ENCODE measurements at regions not wholly inside any gene's neighbourhood (a gene's known extent, or its start where the extent isn't known, plus 50 kb on each side); places are given as distances from the start of the nearest gene placed in this dataset.
"Not testable (repeated sequence)": the region's sequence is repeated elsewhere in the genome, so short reads cannot be mapped to it uniquely, and the experiment has no call there.

GRCh38 chr21:15477773-15478172 is 252.0 kb upstream of the USP25 start:
- TF ChIP-seq POLR2A (IDR thresholded peaks at IDR 0.05; ENCODE audit: low read depth, low read length); CEBPB (IDR thresholded peaks at IDR 0.05; ENCODE audit: low read depth, low read length); MXI1 (IDR thresholded peaks at IDR 0.05; ENCODE audit: borderline replicate concordance, low read depth, low read length); RAD21 (IDR thresholded peaks at IDR 0.05; ENCODE audit: low read length); SMC3 (IDR thresholded peaks at IDR 0.05; ENCODE audit: low read depth, low read length); FOS (IDR thresholded peaks at IDR 0.05; ENCODE audit: low read depth, low read length): not testable (repeated sequence)
- TF ChIP-seq, protein P1, sequence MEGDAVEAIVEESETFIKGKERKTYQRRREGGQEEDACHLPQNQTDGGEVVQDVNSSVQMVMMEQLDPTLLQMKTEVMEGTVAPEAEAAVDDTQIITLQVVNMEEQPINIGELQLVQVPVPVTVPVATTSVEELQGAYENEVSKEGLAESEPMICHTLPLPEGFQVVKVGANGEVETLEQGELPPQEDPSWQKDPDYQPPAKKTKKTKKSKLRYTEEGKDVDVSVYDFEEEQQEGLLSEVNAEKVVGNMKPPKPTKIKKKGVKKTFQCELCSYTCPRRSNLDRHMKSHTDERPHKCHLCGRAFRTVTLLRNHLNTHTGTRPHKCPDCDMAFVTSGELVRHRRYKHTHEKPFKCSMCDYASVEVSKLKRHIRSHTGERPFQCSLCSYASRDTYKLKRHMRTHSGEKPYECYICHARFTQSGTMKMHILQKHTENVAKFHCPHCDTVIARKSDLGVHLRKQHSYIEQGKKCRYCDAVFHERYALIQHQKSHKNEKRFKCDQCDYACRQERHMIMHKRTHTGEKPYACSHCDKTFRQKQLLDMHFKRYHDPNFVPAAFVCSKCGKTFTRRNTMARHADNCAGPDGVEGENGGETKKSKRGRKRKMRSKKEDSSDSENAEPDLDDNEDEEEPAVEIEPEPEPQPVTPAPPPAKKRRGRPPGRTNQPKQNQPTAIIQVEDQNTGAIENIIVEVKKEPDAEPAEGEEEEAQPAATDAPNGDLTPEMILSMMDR (conservative IDR thresholded peaks at IDR 0.05; ENCODE audit: low read depth, low read length), result not testable (repeated sequence)
- TF ChIP-seq, protein P2, sequence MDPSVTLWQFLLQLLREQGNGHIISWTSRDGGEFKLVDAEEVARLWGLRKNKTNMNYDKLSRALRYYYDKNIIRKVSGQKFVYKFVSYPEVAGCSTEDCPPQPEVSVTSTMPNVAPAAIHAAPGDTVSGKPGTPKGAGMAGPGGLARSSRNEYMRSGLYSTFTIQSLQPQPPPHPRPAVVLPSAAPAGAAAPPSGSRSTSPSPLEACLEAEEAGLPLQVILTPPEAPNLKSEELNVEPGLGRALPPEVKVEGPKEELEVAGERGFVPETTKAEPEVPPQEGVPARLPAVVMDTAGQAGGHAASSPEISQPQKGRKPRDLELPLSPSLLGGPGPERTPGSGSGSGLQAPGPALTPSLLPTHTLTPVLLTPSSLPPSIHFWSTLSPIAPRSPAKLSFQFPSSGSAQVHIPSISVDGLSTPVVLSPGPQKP (IDR thresholded peaks at IDR 0.05; ENCODE audit: borderline replicate concordance, low read depth, low read length), result not testable (repeated sequence)

Data from IMR-90 (cell line).